Retinal pigment epithelial cell (primary cell): ENCODE measurements at regions not wholly inside any gene's neighbourhood (a gene's known extent, or its start where the extent isn't known, plus 50 kb on each side); places are given as distances from the start of the nearest gene placed in this dataset.

Experiments used
- DNase-seq: peaks from one replicate; pipeline ENCODE4 v3.0.0-alpha.2; 2010; ENCODE audit warnings: low read depth
- H3K4me3 ChIP-seq: 2 replicates; pipeline ENCODE4 v1.5.1; 2011; ENCODE audit warnings: mild to moderate bottlenecking, low read length, control low read depth, moderate library complexity
- TF ChIP-seq, protein P1 (sequence below): conservative IDR thresholded peaks from 2 replicates; pipeline ENCODE4 v1.5.1; 2011; ENCODE audit warnings: low read depth, low read length, control low read depth, inconsistent platforms

GRCh38 chr7:52506325-52506724 lies 529.1 kb upstream of the POM121L12 start:
- no peak for DNase-seq
- TF ChIP-seq, protein P1, sequence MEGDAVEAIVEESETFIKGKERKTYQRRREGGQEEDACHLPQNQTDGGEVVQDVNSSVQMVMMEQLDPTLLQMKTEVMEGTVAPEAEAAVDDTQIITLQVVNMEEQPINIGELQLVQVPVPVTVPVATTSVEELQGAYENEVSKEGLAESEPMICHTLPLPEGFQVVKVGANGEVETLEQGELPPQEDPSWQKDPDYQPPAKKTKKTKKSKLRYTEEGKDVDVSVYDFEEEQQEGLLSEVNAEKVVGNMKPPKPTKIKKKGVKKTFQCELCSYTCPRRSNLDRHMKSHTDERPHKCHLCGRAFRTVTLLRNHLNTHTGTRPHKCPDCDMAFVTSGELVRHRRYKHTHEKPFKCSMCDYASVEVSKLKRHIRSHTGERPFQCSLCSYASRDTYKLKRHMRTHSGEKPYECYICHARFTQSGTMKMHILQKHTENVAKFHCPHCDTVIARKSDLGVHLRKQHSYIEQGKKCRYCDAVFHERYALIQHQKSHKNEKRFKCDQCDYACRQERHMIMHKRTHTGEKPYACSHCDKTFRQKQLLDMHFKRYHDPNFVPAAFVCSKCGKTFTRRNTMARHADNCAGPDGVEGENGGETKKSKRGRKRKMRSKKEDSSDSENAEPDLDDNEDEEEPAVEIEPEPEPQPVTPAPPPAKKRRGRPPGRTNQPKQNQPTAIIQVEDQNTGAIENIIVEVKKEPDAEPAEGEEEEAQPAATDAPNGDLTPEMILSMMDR = no peak
- H3K4me3 ChIP-seq = no peak overlapping the region

DNA sequence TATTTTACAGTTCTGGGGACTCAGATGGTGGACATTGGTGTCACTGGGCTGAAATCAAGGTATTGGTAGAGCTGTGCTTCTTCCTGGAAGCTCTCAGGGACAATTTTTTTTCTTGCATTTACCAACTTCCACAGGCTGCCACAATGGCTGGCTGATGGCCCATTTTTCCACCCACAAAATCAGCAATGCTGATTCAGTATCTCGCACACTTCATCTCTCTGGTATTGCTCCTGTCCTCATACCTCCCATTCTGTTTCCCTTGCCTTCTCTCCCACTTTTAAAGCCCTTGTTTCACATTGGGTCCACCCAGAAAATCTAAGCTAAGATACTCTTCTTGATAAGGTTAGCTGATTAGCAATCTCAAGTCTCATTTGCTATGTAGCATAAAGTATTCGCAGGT lies 530.9 kb upstream of the POM121L12 start:
- DNase-seq = no peak
- TF ChIP-seq, protein P1 = no peak

DNA sequence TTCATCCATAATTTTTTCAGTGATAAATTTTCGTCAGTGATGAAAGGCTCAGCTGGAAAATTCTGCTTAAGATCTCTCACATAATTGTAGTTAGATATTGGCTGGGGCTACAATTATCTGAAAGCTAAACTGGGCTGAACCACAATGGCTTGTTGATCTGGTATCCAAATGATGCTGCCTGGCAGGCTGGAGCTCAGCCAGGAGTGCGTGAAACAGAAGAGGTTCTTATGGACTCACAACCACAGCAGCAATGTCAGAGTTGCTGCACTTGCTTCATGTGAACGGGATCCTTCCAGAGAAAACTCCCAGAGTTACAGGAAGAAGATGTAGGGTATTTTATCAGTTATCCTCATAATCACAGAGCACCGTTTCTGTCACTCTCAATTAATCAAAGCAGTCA lies 533.2 kb upstream of the POM121L12 start:
- no peak for DNase-seq
- H3K4me3 ChIP-seq = no peak overlapping the region
- TF ChIP-seq, protein P1 = no peak

More for the DNA sequence above, 530.9 kb upstream of the POM121L12 start:
- H3K4me3 ChIP-seq = no peak overlapping the region

DNA sequence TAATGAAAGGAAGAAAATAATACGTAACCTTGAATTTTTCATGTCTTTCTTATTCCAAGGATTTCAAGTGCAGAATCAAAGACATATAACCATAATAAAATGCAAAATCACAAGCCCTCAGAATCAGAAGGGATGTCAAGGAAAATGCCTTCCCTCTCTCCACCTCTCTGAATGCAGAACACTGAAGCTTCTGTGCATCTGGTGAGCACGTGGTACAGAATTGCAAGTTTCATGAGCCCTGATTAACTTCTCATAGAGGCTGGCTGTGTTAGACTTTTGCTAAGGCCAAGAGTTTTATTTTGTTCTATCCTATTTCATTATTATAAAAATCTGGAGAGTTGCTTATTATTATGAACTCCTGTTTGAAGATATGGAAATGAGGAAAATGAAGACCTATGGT lies 533.7 kb upstream of the POM121L12 start:
- DNase-seq = no peak
- TF ChIP-seq, protein P1 = no peak

GRCh38 chr7:52500841-52501240 lies 534.6 kb upstream of the POM121L12 start:
- no peak overlapping the region for H3K4me3 ChIP-seq
- TF ChIP-seq, protein P1 = no peak
- DNase-seq = no peak

More for the DNA sequence above, 533.7 kb upstream of the POM121L12 start:
- no peak overlapping the region for H3K4me3 ChIP-seq

DNA sequence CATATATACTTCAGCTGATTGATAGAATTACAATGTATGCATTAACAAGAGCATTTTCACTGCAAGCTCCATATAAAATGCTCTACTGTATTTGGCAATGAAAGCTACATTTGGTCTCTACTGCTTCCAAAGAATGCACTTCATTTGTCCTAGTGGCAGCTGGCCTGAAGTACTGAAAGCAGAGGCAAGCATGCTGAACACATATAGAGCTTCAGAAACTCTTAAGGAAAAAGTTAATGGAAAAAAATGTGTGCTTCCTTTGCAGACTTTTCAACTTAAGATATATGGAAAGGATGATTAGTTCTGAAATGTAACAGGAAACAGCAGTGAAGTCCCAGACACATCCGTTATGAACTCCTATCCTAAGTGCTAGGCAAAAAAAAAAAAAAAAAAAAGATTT lies 537.1 kb upstream of the POM121L12 start:
- no peak overlapping the region for H3K4me3 ChIP-seq
- DNase-seq = no peak
- TF ChIP-seq, protein P1 = no peak

GRCh38 chr7:52486267-52486666 lies 549.2 kb upstream of the POM121L12 start:
- H3K4me3 ChIP-seq = no peak overlapping the region
- no peak for DNase-seq
- TF ChIP-seq, protein P1 = no peak
